ENCODE measurements at regions not wholly inside any gene's neighbourhood (a gene's known extent, or its start where the extent isn't known, plus 50 kb on each side); places are given as distances from the start of the nearest gene placed in this dataset.
"Not testable (repeated sequence)": the region's sequence is repeated elsewhere in the genome, so short reads cannot be mapped to it uniquely, and the experiment has no call there.

GRCh38 chr3:178207161-178207560 lies 329.1 kb upstream of the KCNMB2 start:
- TF ChIP-seq POLR2AphosphoS5 (IDR thresholded peaks at IDR 0.05; ENCODE audit: low read depth, low read length); SIN3A (conservative IDR thresholded peaks at IDR 0.05 in 1 of 2, IDR thresholded peaks at IDR 0.05 in 1 of 2; ENCODE audit: low read depth in 1 of 2, low read length in 2 of 2): not testable (repeated sequence)
